GM21576 (cell line): ENCODE measurements at regions not wholly inside any gene's neighbourhood (a gene's known extent, or its start where the extent isn't known, plus 50 kb on each side); places are given as distances from the start of the nearest gene placed in this dataset.

Experiments used
- ATAC-seq: cut with Tn5 transposase; IDR thresholded peaks from one replicate; pipeline ENCODE4 v1.9.1; 2021; ENCODE audit warnings: mild to moderate bottlenecking, moderate library complexity; ENCODE audit not compliant: unreplicated experiment

- no peak for ATAC-seq
These were observed 129.3 kb downstream of the BUD13 start for GRCh38 chr11:116643521-116643920.

- ATAC-seq = no peak
These were observed 129.9 kb downstream of the BUD13 start for GRCh38 chr11:116642902-116643301.

GRCh38 chr11:116642481-116642880, 130.3 kb downstream of the BUD13 start:
- ATAC-seq = no peak

- no peak for ATAC-seq
These were observed 131.2 kb downstream of the BUD13 start for GRCh38 chr11:116641561-116642045.

GRCh38 chr11:116640641-116641402, 132.0 kb downstream of the BUD13 start:
- ATAC-seq = no peak

- no peak for ATAC-seq
These were observed 134.3 kb downstream of the BUD13 start for GRCh38 chr11:116638463-116638862.

- ATAC-seq = no peak
These were observed 135.0 kb downstream of the BUD13 start for GRCh38 chr11:116637766-116638165.

- ATAC-seq = no peak
These were observed 136.4 kb downstream of the BUD13 start for GRCh38 chr11:116636341-116636929.

GRCh38 chr11:116631201-116631600, 141.6 kb downstream of the BUD13 start:
- no peak for ATAC-seq

- no peak for ATAC-seq
These were observed 154.3 kb downstream of the BUD13 start for GRCh38 chr11:116618461-116618860.

GRCh38 chr11:116615211-116615865, 157.4 kb downstream of the BUD13 start:
- no peak for ATAC-seq

- ATAC-seq = no peak
These were observed 158.2 kb downstream of the BUD13 start for GRCh38 chr11:116614306-116615210.

- ATAC-seq = no peak
These were observed 159.4 kb downstream of the BUD13 start for GRCh38 chr11:116613206-116613875.

- no peak for ATAC-seq
These were observed 160.7 kb downstream of the BUD13 start for GRCh38 chr11:116611998-116612620.

- no peak for ATAC-seq
These were observed 162.6 kb downstream of the BUD13 start for GRCh38 chr11:116610190-116610589.

- ATAC-seq = no peak
These were observed 165.8 kb downstream of the BUD13 start for GRCh38 chr11:116607027-116607426.

GRCh38 chr11:116605543-116606459, 167.0 kb downstream of the BUD13 start:
- ATAC-seq = no peak

- no peak for ATAC-seq
These were observed 169.0 kb downstream of the BUD13 start for GRCh38 chr11:116603728-116604323.

GRCh38 chr11:116602637-116602942, 170.2 kb downstream of the BUD13 start:
- no peak for ATAC-seq
